ENCODE measurements at regions not wholly inside any gene's neighbourhood (a gene's known extent, or its start where the extent isn't known, plus 50 kb on each side); places are given as distances from the start of the nearest gene placed in this dataset.
"Not testable (repeated sequence)": the region's sequence is repeated elsewhere in the genome, so short reads cannot be mapped to it uniquely, and the experiment has no call there.

DNA sequence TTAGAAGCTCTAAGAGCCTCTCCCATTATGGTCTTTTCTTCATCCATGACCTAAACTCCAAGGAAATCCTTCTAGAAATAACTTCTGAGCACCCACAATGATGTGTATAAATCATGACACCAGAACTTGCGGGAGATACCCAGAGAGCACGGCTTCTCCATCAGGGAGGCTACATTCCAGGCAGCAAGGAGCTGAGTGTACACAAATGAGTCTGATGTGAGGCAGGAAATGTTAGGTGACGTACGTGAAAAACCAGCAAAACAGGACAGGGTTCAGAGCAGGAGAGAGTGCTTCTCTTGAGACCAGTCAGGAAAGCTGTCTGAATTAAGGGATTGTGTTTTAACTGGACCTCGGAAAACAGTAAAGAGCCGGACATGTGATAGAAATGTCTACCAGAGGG, 58.1 kb upstream of the MRPS9 start:
- TF ChIP-seq, protein P1, sequence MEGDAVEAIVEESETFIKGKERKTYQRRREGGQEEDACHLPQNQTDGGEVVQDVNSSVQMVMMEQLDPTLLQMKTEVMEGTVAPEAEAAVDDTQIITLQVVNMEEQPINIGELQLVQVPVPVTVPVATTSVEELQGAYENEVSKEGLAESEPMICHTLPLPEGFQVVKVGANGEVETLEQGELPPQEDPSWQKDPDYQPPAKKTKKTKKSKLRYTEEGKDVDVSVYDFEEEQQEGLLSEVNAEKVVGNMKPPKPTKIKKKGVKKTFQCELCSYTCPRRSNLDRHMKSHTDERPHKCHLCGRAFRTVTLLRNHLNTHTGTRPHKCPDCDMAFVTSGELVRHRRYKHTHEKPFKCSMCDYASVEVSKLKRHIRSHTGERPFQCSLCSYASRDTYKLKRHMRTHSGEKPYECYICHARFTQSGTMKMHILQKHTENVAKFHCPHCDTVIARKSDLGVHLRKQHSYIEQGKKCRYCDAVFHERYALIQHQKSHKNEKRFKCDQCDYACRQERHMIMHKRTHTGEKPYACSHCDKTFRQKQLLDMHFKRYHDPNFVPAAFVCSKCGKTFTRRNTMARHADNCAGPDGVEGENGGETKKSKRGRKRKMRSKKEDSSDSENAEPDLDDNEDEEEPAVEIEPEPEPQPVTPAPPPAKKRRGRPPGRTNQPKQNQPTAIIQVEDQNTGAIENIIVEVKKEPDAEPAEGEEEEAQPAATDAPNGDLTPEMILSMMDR (conservative IDR thresholded peaks at IDR 0.05; ENCODE audit: low read depth, low read length): not testable (repeated sequence)
- TF ChIP-seq SMC3 (IDR thresholded peaks at IDR 0.05; ENCODE audit: low read depth, low read length); POLR2A (IDR thresholded peaks at IDR 0.05; ENCODE audit: low read depth, low read length); CEBPB (IDR thresholded peaks at IDR 0.05; ENCODE audit: low read depth, low read length); RAD21 (IDR thresholded peaks at IDR 0.05; ENCODE audit: low read length); RCOR1 (IDR thresholded peaks at IDR 0.05; ENCODE audit: insufficient replicate concordance, low read length); CHD1 (IDR thresholded peaks at IDR 0.05; ENCODE audit: low read depth, low read length); MAFK (IDR thresholded peaks at IDR 0.05; ENCODE audit: low read depth, low read length); RFX5 (IDR thresholded peaks at IDR 0.05; ENCODE audit: low read depth, low read length); MXI1 (IDR thresholded peaks at IDR 0.05; ENCODE audit: borderline replicate concordance, low read depth, low read length): not testable (repeated sequence)
- TF ChIP-seq, protein P2, sequence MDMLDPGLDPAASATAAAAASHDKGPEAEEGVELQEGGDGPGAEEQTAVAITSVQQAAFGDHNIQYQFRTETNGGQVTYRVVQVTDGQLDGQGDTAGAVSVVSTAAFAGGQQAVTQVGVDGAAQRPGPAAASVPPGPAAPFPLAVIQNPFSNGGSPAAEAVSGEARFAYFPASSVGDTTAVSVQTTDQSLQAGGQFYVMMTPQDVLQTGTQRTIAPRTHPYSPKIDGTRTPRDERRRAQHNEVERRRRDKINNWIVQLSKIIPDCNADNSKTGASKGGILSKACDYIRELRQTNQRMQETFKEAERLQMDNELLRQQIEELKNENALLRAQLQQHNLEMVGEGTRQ (IDR thresholded peaks at IDR 0.05; ENCODE audit: low read depth, low read length): not testable (repeated sequence)
- TF ChIP-seq, protein P3, sequence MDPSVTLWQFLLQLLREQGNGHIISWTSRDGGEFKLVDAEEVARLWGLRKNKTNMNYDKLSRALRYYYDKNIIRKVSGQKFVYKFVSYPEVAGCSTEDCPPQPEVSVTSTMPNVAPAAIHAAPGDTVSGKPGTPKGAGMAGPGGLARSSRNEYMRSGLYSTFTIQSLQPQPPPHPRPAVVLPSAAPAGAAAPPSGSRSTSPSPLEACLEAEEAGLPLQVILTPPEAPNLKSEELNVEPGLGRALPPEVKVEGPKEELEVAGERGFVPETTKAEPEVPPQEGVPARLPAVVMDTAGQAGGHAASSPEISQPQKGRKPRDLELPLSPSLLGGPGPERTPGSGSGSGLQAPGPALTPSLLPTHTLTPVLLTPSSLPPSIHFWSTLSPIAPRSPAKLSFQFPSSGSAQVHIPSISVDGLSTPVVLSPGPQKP (IDR thresholded peaks at IDR 0.05; ENCODE audit: borderline replicate concordance, low read depth, low read length): not testable (repeated sequence)
